ENCODE measurements at regions not wholly inside any gene's neighbourhood (a gene's known extent, or its start where the extent isn't known, plus 50 kb on each side); places are given as distances from the start of the nearest gene placed in this dataset.

GRCh38 chr9:16126042-16126441, 573.2 kb downstream of the CCDC171 start:
- DNase-seq (ENCODE audit: low spot score) = no peak
- WGBS = 85% methylated on average over 2 of the region's 2 CpGs
- Histone ChIP-seq H3K4me1 (ENCODE audit: control insufficient read depth in 4 of 4, insufficient read depth in 4 of 4, low read length in 3 of 4) (no peaks in the 10 kb centered on the region), H3K9ac (ENCODE audit: low read depth in 1 of 2, low read length in 2 of 2) (no peak overlapping the region), H3K36me3 (ENCODE audit: control insufficient read depth in 4 of 4, insufficient read depth in 3 of 4, low read depth in 1 of 4, low read length in 3 of 4) (no peaks in the 10 kb centered on the region), H3K27me3 (ENCODE audit: control insufficient read depth in 4 of 4, insufficient read depth in 4 of 4, low read length in 3 of 4) (no peaks in the 10 kb centered on the region), H3K27ac (ENCODE audit: low read depth in 1 of 2, low read length in 2 of 2) (no peak overlapping the region), H3K4me3 (ENCODE audit: low read depth in 1 of 3, low read length in 3 of 3) (no peak overlapping the region), H3K9me3 (ENCODE audit: control insufficient read depth in 4 of 4, low read length in 3 of 4) (no peaks in the 10 kb centered on the region)
- no peak for TF ChIP-seq ATF3 (IDR thresholded peaks at IDR 0.05)
- no peak for TF ChIP-seq EGR1 (IDR thresholded peaks at IDR 0.05; ENCODE audit: low read depth in 2 of 2)
- no peak for TF ChIP-seq RAD21 (IDR thresholded peaks at IDR 0.05)

- WGBS = 92% methylated on average over 6 of the region's 6 CpGs
- no peak overlapping the region for H3K4me3 ChIP-seq (ENCODE audit: low read depth in 1 of 3, low read length in 3 of 3)
- TF ChIP-seq SP1 (IDR thresholded peaks at IDR 0.05) = no peak
- TF ChIP-seq YY1 (IDR thresholded peaks at IDR 0.05) = no peak
- TF ChIP-seq HNF4A (conservative IDR thresholded peaks at IDR 0.05) = no peak
- TF ChIP-seq ATF3 (IDR thresholded peaks at IDR 0.05) = no peak
- no peak for TF ChIP-seq HNF4G (IDR thresholded peaks at IDR 0.05)
- TF ChIP-seq RAD21 (IDR thresholded peaks at IDR 0.05) = no peak
- TF ChIP-seq TAF1 (conservative IDR thresholded peaks at IDR 0.05) = no peak
- no peak for TF ChIP-seq EGR1 (IDR thresholded peaks at IDR 0.05; ENCODE audit: low read depth in 2 of 2)
- TF ChIP-seq MAX (IDR thresholded peaks at IDR 0.05) = no peak
- no peak for TF ChIP-seq FOXA1 (IDR thresholded peaks at IDR 0.05)
- no peak for TF ChIP-seq JUND (IDR thresholded peaks at IDR 0.05)
- no peak for TF ChIP-seq GABPA (IDR thresholded peaks at IDR 0.05 in 1 of 2, conservative IDR thresholded peaks at IDR 0.05 in 1 of 2)
- TF ChIP-seq FOXA2 (IDR thresholded peaks at IDR 0.05) = no peak
- TF ChIP-seq REST (IDR thresholded peaks at IDR 0.05) = no peak
- TF ChIP-seq CTCF (IDR thresholded peaks at IDR 0.05; ENCODE audit: low read depth, low read length, missing input control) = no peak
- TF ChIP-seq ZBTB33 (IDR thresholded peaks at IDR 0.05) = no peak
- TF ChIP-seq NR2F2 (IDR thresholded peaks at IDR 0.05) = no peak
- no peak for TF ChIP-seq RXRA (IDR thresholded peaks at IDR 0.05)
These were observed 575.2 kb downstream of the CCDC171 start for GRCh38 chr9:16128003-16128402.

More at GRCh38 chr9:16128003-16128402, 575.2 kb downstream of the CCDC171 start:
- H3K9me3 ChIP-seq (ENCODE audit: control insufficient read depth in 4 of 4, low read length in 3 of 4) = no peaks in the 10 kb centered on the region
- H3K27me3 ChIP-seq (ENCODE audit: control insufficient read depth in 4 of 4, insufficient read depth in 4 of 4, low read length in 3 of 4) = no peaks in the 10 kb centered on the region
- no peak for DNase-seq (ENCODE audit: low spot score)
- H3K4me1 ChIP-seq (ENCODE audit: control insufficient read depth in 4 of 4, insufficient read depth in 4 of 4, low read length in 3 of 4) = no peaks in the 10 kb centered on the region
- H3K27ac ChIP-seq (ENCODE audit: low read depth in 1 of 2, low read length in 2 of 2) = no peak overlapping the region
- no peaks in the 10 kb centered on the region for H3K36me3 ChIP-seq (ENCODE audit: control insufficient read depth in 4 of 4, insufficient read depth in 3 of 4, low read depth in 1 of 4, low read length in 3 of 4)
- H3K9ac ChIP-seq (ENCODE audit: low read depth in 1 of 2, low read length in 2 of 2) = no peak overlapping the region

Measured in liver (tissue), 8 donors.